ENCODE measurements at regions not wholly inside any gene's neighbourhood (a gene's known extent, or its start where the extent isn't known, plus 50 kb on each side); places are given as distances from the start of the nearest gene placed in this dataset.

DNA sequence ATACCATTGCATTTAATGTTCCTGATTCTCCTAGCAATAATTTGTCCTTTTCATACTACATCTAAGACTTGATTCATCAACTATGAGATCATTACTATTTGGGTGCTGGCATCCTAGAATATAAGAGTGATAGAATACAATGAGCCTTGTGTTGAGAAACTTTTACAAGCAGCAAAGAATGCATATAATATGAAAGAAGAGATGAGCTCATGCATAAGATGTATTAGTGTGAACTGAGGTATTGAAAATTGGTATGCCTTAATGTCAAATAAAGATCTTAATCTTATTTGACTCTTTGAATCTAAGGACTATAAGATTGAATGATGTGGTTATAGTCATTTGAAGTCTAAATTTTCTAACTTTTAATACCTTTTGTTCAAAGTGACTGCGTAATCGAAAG lies 220.0 kb upstream of the ARHGEF26 start:
- TF ChIP-seq, protein P1, sequence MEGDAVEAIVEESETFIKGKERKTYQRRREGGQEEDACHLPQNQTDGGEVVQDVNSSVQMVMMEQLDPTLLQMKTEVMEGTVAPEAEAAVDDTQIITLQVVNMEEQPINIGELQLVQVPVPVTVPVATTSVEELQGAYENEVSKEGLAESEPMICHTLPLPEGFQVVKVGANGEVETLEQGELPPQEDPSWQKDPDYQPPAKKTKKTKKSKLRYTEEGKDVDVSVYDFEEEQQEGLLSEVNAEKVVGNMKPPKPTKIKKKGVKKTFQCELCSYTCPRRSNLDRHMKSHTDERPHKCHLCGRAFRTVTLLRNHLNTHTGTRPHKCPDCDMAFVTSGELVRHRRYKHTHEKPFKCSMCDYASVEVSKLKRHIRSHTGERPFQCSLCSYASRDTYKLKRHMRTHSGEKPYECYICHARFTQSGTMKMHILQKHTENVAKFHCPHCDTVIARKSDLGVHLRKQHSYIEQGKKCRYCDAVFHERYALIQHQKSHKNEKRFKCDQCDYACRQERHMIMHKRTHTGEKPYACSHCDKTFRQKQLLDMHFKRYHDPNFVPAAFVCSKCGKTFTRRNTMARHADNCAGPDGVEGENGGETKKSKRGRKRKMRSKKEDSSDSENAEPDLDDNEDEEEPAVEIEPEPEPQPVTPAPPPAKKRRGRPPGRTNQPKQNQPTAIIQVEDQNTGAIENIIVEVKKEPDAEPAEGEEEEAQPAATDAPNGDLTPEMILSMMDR (IDR thresholded peaks at IDR 0.05; ENCODE audit: unreplicated experiment): no peak
- Mint-ChIP-seq H3K36me3 (ENCODE audit: insufficient read depth, unreplicated experiment) (peaks cover 4% of the 10 kb centered on the region), H3K9me3 (ENCODE audit: low read depth, unreplicated experiment) (no peaks in the 10 kb centered on the region), H3K4me1 (ENCODE audit: low read depth, unreplicated experiment) (no peaks in the 10 kb centered on the region), H3K27ac (ENCODE audit: unreplicated experiment) (no peak overlapping the region), H3K4me3 (ENCODE audit: low read depth, unreplicated experiment) (no peak overlapping the region), H3K27me3 (ENCODE audit: unreplicated experiment) (no peaks in the 10 kb centered on the region)
- intact Hi-C loops (cut with micrococcal nuclease; ENCODE audit: unreplicated experiment): no loop called here
- BruUV-seq (replicated peaks): no TSS peak
- CTCF ChIA-PET: no interaction called here
- DNase-seq: no peak

DNA sequence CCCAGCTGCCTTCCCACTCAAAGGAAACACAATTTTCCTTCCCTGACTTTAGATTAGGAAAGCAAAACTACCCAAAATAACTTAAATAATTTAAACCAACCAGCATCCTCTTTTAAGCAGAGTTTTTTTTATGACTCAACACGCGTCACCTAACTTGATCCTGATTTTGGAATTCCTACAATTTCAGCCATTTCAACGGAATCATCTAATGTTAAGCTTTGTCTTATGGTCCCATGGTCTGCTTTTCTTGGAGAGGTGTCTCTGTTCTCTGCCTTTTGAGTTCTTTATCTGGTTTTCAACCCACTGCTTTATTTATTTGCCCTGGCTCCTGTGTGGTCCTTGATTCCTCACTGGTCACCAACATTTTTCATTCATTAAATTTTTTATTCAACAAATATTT lies 219.2 kb upstream of the ARHGEF26 start:
- no peak for DNase-seq
- Mint-ChIP-seq H3K27ac (ENCODE audit: unreplicated experiment) (no peak overlapping the region), H3K27me3 (ENCODE audit: unreplicated experiment) (no peaks in the 10 kb centered on the region), H3K36me3 (ENCODE audit: insufficient read depth, unreplicated experiment) (peaks cover 4% of the 10 kb centered on the region), H3K4me1 (ENCODE audit: low read depth, unreplicated experiment) (no peaks in the 10 kb centered on the region), H3K9me3 (ENCODE audit: low read depth, unreplicated experiment) (no peaks in the 10 kb centered on the region), H3K4me3 (ENCODE audit: low read depth, unreplicated experiment) (no peak overlapping the region)
- BruUV-seq (replicated peaks): no TSS peak
- intact Hi-C loops (cut with micrococcal nuclease; ENCODE audit: unreplicated experiment): no loop called here
- TF ChIP-seq, protein P1 (IDR thresholded peaks at IDR 0.05; ENCODE audit: unreplicated experiment): no peak
- CTCF ChIA-PET: no interaction called here

DNA sequence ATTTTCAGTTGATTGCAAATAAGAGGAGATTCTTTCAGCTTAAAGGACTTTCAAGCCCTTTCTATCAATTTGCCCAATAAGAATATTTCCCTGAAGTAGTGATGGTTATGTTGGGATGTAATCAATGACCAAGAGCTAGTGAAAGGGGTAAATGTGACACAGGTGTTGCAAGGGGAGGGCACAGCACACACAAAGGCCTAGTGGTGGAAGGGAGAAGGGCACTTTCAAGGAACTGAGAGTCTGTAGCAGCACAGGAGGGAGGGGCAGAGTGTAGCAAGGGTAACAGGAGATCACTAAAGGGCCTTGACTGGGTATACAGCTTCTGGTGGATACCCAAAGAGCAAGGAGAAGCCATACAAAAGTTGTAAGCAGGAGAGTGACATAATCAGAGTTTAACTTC lies 217.8 kb upstream of the ARHGEF26 start:
- TF ChIP-seq, protein P1 (IDR thresholded peaks at IDR 0.05; ENCODE audit: unreplicated experiment): no peak
- Mint-ChIP-seq H3K4me3 (ENCODE audit: low read depth, unreplicated experiment) (no peak overlapping the region), H3K9me3 (ENCODE audit: low read depth, unreplicated experiment) (no peaks in the 10 kb centered on the region), H3K27me3 (ENCODE audit: unreplicated experiment) (no peaks in the 10 kb centered on the region), H3K36me3 (ENCODE audit: insufficient read depth, unreplicated experiment) (peaks cover 4% of the 10 kb centered on the region), H3K27ac (ENCODE audit: unreplicated experiment) (no peak overlapping the region), H3K4me1 (ENCODE audit: low read depth, unreplicated experiment) (no peaks in the 10 kb centered on the region)
- BruUV-seq (replicated peaks): no TSS peak
- no peak for DNase-seq
- intact Hi-C loops (cut with micrococcal nuclease; ENCODE audit: unreplicated experiment): no loop called here
- CTCF ChIA-PET: no interaction called here

DNA sequence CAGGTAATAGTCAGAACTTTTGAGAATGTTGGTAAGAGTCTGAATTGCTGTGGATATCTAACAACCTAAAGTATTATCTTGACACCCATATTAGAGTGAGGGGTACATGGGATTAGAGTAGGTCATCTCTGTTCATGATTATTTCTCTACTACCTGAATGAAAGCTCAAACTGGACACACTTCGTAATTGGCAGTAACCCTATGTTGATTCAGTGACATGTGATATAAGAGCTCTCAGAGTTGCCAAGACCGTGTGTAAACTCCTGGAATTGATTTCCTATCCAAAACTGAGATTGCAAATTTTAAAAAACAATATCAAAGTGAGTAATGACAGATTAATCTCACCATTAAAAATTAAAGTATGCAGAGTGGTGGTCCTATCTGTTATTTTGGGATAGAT lies 214.8 kb upstream of the ARHGEF26 start:
- TF ChIP-seq, protein P1 (IDR thresholded peaks at IDR 0.05; ENCODE audit: unreplicated experiment): no peak
- Mint-ChIP-seq H3K27ac (ENCODE audit: unreplicated experiment) (no peak overlapping the region), H3K4me3 (ENCODE audit: low read depth, unreplicated experiment) (no peak overlapping the region), H3K9me3 (ENCODE audit: low read depth, unreplicated experiment) (no peaks in the 10 kb centered on the region), H3K27me3 (ENCODE audit: unreplicated experiment) (no peaks in the 10 kb centered on the region), H3K4me1 (ENCODE audit: low read depth, unreplicated experiment) (peaks cover 16% of the 10 kb centered on the region), H3K36me3 (ENCODE audit: insufficient read depth, unreplicated experiment) (peaks cover 4% of the 10 kb centered on the region)
- no TSS peak for BruUV-seq (replicated peaks)
- no peak for DNase-seq
- intact Hi-C loops (cut with micrococcal nuclease; ENCODE audit: unreplicated experiment): no loop called here
- CTCF ChIA-PET: no interaction called here

DNA sequence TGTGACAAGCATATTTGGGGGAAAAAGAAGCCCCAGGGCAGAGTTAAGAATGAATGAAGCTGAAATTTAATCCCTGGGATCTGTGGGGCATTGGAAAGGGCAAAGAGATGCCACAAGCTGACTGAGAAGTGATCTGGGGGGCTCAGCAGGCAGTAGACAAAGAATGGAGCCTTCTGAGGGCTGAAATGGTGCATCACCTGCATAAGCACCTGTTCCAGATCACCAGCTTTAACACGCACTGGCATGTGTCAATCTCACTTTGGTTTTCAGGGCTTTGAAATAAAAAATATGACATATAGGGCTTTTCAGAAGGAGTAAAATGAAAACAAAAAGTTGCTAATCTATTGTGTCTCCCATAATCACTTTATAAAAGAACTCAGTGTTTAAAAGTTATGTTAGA lies 210.8 kb upstream of the ARHGEF26 start:
- CTCF ChIA-PET: no interaction called here
- TF ChIP-seq, protein P1 (IDR thresholded peaks at IDR 0.05; ENCODE audit: unreplicated experiment): no peak
- intact Hi-C loops (cut with micrococcal nuclease; ENCODE audit: unreplicated experiment): no loop called here
- Mint-ChIP-seq H3K4me1 (ENCODE audit: low read depth, unreplicated experiment) (peaks cover 16% of the 10 kb centered on the region), H3K27ac (ENCODE audit: unreplicated experiment) (peak overlapping the region; percentile 5), H3K9me3 (ENCODE audit: low read depth, unreplicated experiment) (no peaks in the 10 kb centered on the region), H3K36me3 (ENCODE audit: insufficient read depth, unreplicated experiment) (no peaks in the 10 kb centered on the region), H3K27me3 (ENCODE audit: unreplicated experiment) (no peaks in the 10 kb centered on the region), H3K4me3 (ENCODE audit: low read depth, unreplicated experiment) (no peak overlapping the region)
- BruUV-seq (replicated peaks): no TSS peak
- no peak for DNase-seq
